ENCODE measurements at regions not wholly inside any gene's neighbourhood (a gene's known extent, or its start where the extent isn't known, plus 50 kb on each side); places are given as distances from the start of the nearest gene placed in this dataset.

GRCh38 chr3:106251160-106251892, 382.5 kb upstream of the CBLB start:
- no peak overlapping the region for H3K27ac ChIP-seq
- no peak for TF ChIP-seq ZFX (IDR thresholded peaks at IDR 0.05; ENCODE audit: borderline replicate concordance)
- TF ChIP-seq CTCF (IDR thresholded peaks at IDR 0.05): no peak

- no peak overlapping the region for H3K27ac ChIP-seq
- TF ChIP-seq CTCF (IDR thresholded peaks at IDR 0.05) (no peak), ZFX (IDR thresholded peaks at IDR 0.05; ENCODE audit: borderline replicate concordance) (no peak)
Observed at GRCh38 chr3:106255870-106256248, 387.0 kb upstream of the CBLB start.

GRCh38 chr3:106256249-106256957, 387.6 kb upstream of the CBLB start:
- TF ChIP-seq ZFX (IDR thresholded peaks at IDR 0.05; ENCODE audit: borderline replicate concordance): no peak
- no peak for TF ChIP-seq CTCF (IDR thresholded peaks at IDR 0.05)
- H3K27ac ChIP-seq: no peak overlapping the region

GRCh38 chr3:106257172-106257571, 388.4 kb upstream of the CBLB start:
- no peak for TF ChIP-seq CTCF (IDR thresholded peaks at IDR 0.05)
- no peak for TF ChIP-seq ZFX (IDR thresholded peaks at IDR 0.05; ENCODE audit: borderline replicate concordance)
- H3K27ac ChIP-seq: no peak overlapping the region

- no peak overlapping the region for H3K27ac ChIP-seq
- TF ChIP-seq CTCF (IDR thresholded peaks at IDR 0.05) (no peak), ZFX (IDR thresholded peaks at IDR 0.05; ENCODE audit: borderline replicate concordance) (no peak)
Observed at GRCh38 chr3:106261396-106261795, 392.6 kb upstream of the CBLB start.

GRCh38 chr3:106261915-106262683, 393.3 kb upstream of the CBLB start:
- TF ChIP-seq CTCF (IDR thresholded peaks at IDR 0.05) (no peak), ZFX (IDR thresholded peaks at IDR 0.05; ENCODE audit: borderline replicate concordance) (no peak)
- H3K27ac ChIP-seq: no peak overlapping the region

All from 22Rv1 (cell line).